DND-41 (cell line): ENCODE measurements at regions not wholly inside any gene's neighbourhood (a gene's known extent, or its start where the extent isn't known, plus 50 kb on each side); places are given as distances from the start of the nearest gene placed in this dataset.

ENCODE experiments used
- ATAC-seq: fragments of 200-7000 bp; cut with Tn5 transposase; 3 replicates; pipeline ENCODE4 v1.9.1; 2021; ENCODE audit warnings: low read depth; ENCODE audit not compliant: insufficient read depth
- DNase-seq: peaks from one replicate; pipeline ENCODE4 v3.0.0-alpha.2; 2020
- H2AFZ ChIP-seq: 2 replicates; pipeline ENCODE4 v1.6.0; 2012; ENCODE audit warnings: low read depth, low read length
- H3K27ac ChIP-seq: 2 replicates; pipeline ENCODE4 v1.5.1; 2012; ENCODE audit warnings: low read length, inconsistent platforms
- H3K27me3 ChIP-seq: fragments of 200-600 bp; sonication (generic); 2 replicates; pipeline ENCODE4 v1.6.0; 2012; ENCODE audit warnings: low read length, mild to moderate bottlenecking, inconsistent platforms; ENCODE audit not compliant: insufficient read depth, poor library complexity
- H3K36me3 ChIP-seq: 2 replicates; pipeline ENCODE4 v1.5.1; 2012; ENCODE audit warnings: low read length, inconsistent platforms; ENCODE audit not compliant: insufficient read depth
- H3K4me1 ChIP-seq: 2 replicates; pipeline ENCODE4 v1.5.1; 2012; ENCODE audit warnings: mild to moderate bottlenecking, low read length; ENCODE audit not compliant: insufficient read depth
- H3K4me2 ChIP-seq: 2 replicates; pipeline ENCODE4 v1.6.0; 2012; ENCODE audit warnings: mild to moderate bottlenecking, moderate library complexity, low read length, inconsistent platforms; ENCODE audit not compliant: insufficient read depth
- H3K4me3 ChIP-seq, 2 experiments: fragments of 200-600 bp in 1 of 2; shearing (Covaris generic) in 1 of 2; 2 replicates each; pipeline ENCODE4 v1.5.1; 2012 to 2016; ENCODE audit warnings: inconsistent platforms in 2 of 2, low read length in 2 of 2, mild to moderate bottlenecking in 2 of 2, low read depth in 1 of 2, moderate library complexity in 1 of 2
- H3K79me2 ChIP-seq: 2 replicates; pipeline ENCODE4 v1.6.0; 2012; ENCODE audit warnings: low read length, inconsistent platforms; ENCODE audit not compliant: insufficient read depth
- H3K9ac ChIP-seq: 2 replicates; pipeline ENCODE4 v1.6.0; 2012; ENCODE audit warnings: low read depth, mild to moderate bottlenecking, inconsistent platforms, low read length, moderate library complexity
- H3K9me3 ChIP-seq: 2 replicates; pipeline ENCODE4 v1.5.1; 2012; ENCODE audit warnings: low read length, moderate library complexity, mild to moderate bottlenecking, inconsistent platforms; ENCODE audit not compliant: insufficient read depth, severe bottlenecking
- H4K20me1 ChIP-seq: 2 replicates; pipeline ENCODE4 v1.6.0; 2012; ENCODE audit warnings: low read length; ENCODE audit not compliant: insufficient read depth
- EZH2 ChIP-seq: IDR thresholded peaks from 3 replicates; pipeline ENCODE4 v1.6.1; 2012; ENCODE audit warnings: borderline replicate concordance, low read depth, mild to moderate bottlenecking, moderate library complexity, low read length, inconsistent platforms; ENCODE audit not compliant: severe bottlenecking
- TF ChIP-seq, protein P1 (sequence below): IDR thresholded peaks from 2 replicates; pipeline ENCODE4 v1.5.1; 2012; ENCODE audit warnings: borderline replicate concordance, low read length, moderate library complexity, mild to moderate bottlenecking; ENCODE audit not compliant: poor library complexity, severe bottlenecking; ENCODE audit errors: extremely low read depth

DNA sequence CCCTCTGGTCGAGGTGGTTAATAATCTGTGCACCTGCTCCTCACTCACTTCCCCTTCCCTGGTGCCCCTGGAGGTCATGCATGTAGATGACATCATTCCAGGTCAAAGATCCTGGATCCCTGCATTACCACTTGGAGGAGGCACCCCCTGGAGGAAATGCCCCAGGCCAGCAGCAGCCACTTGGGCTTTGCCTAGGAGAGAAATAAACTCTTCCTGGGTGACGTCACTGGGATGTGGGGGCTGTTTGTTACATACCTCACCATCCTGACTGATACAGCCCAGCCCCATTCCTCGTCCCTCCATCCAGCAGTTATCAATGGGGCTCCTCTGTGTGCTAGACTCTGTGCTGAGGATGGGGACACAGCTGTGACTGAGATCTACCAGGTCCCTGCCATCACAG is 433.6 kb downstream of the PTPRU start:
- no peak overlapping the region for H3K4me2 ChIP-seq
- no peaks in the 10 kb centered on the region for H3K36me3 ChIP-seq
- DNase-seq = no peak
- H4K20me1 ChIP-seq = no peaks in the 10 kb centered on the region; the same call in 1 of the 2 replicates
- no peak overlapping the region for H2AFZ ChIP-seq
- ATAC-seq = no peak
- H3K27me3 ChIP-seq = peaks cover 22% of the 10 kb centered on the region
- H3K27ac ChIP-seq = no peak overlapping the region
- H3K4me1 ChIP-seq = no peaks in the 10 kb centered on the region
- TF ChIP-seq, protein P1, sequence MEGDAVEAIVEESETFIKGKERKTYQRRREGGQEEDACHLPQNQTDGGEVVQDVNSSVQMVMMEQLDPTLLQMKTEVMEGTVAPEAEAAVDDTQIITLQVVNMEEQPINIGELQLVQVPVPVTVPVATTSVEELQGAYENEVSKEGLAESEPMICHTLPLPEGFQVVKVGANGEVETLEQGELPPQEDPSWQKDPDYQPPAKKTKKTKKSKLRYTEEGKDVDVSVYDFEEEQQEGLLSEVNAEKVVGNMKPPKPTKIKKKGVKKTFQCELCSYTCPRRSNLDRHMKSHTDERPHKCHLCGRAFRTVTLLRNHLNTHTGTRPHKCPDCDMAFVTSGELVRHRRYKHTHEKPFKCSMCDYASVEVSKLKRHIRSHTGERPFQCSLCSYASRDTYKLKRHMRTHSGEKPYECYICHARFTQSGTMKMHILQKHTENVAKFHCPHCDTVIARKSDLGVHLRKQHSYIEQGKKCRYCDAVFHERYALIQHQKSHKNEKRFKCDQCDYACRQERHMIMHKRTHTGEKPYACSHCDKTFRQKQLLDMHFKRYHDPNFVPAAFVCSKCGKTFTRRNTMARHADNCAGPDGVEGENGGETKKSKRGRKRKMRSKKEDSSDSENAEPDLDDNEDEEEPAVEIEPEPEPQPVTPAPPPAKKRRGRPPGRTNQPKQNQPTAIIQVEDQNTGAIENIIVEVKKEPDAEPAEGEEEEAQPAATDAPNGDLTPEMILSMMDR = no peak
- no peak for TF ChIP-seq EZH2
- no peak overlapping the region for H3K4me3 ChIP-seq
- no peaks in the 10 kb centered on the region for H3K79me2 ChIP-seq
- H3K9ac ChIP-seq = no peak overlapping the region
- no peaks in the 10 kb centered on the region for H3K9me3 ChIP-seq

DNA sequence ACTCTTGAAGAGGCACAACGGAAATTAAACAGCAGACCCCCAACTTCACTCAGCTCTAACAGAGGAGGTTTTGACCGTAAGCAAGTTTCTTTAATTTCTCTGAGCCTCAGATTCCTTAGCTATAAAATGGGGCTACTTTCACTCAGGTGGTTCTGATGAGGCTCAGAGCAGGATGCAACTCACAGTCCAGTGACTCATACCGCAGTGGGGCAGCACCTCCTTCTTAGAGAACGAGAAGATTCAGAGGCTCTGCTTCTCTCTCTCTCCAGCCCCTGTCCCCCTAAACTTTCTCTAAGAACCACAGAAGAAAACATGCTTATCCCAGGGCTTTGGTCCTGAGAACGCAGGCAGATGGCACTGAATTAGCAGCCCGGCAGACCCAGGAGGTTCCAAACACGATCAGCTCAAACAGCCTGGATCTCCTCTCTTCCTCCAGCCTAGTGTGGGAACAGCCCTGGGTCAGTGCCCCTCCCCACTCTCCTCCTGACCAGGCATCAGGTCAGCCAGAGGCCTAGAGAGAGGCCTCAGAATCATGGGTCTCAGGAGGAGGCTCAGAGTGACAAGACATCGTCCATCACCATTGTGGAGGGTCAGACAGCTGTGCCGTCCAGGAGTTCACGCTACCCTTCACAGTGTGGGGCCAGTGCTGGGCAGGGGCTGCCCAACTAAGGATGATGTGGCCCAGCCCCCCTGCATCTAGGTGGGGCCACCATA is 433.0 kb downstream of the PTPRU start:
- no peaks in the 10 kb centered on the region for H3K36me3 ChIP-seq
- TF ChIP-seq, protein P1 = no peak
- no peak for TF ChIP-seq EZH2
- H3K79me2 ChIP-seq = no peaks in the 10 kb centered on the region
- ATAC-seq (no peak), DNase-seq (no peak)
- peaks cover 22% of the 10 kb centered on the region for H3K27me3 ChIP-seq
- H3K27ac ChIP-seq = no peak overlapping the region
- H2AFZ ChIP-seq = no peak overlapping the region
- no peaks in the 10 kb centered on the region for H3K4me1 ChIP-seq
- no peak overlapping the region for H3K9ac ChIP-seq
- no peak overlapping the region for H3K4me2 ChIP-seq
- no peaks in the 10 kb centered on the region for H3K9me3 ChIP-seq
- no peak overlapping the region for H3K4me3 ChIP-seq
- H4K20me1 ChIP-seq = no peaks in the 10 kb centered on the region; the same call in 1 of the 2 replicates

DNA sequence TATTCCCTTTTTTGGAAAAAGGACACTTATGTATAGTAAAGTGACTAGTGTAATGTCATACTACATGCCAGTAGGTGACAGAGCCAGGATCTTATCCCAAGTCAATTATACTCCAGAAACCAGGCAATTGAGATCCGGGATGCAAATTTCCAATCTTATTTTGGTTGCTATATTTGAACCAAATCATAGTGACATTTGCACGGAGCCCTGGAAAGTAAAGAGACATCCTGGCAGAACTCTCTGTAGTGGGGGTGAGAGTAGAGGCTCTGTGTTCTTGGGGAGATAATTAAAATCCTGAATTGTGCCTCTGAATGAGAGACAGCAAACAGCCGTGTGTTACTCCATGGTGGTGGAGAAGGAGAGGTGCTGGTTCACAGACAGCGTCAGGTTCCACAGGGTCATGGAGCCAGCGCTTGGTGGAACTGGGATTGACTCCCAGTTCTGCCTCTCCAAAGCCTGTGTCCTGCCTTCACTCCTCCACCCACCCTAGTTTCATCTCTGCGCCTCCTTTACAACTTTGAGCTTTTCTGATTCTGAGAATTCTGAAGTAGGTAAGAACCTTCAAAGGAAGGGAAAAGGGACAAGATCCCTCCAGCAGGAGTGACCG is 432.3 kb downstream of the PTPRU start:
- TF ChIP-seq EZH2 = no peak
- TF ChIP-seq, protein P1 = no peak
- no peak for ATAC-seq
- no peak overlapping the region for H3K4me2 ChIP-seq

More for the DNA sequence above, 432.3 kb downstream of the PTPRU start:
- Histone ChIP-seq H3K9ac (no peak overlapping the region), H3K27ac (no peak overlapping the region), H2AFZ (no peak overlapping the region), H3K4me3 (no peak overlapping the region), H3K79me2 (no peaks in the 10 kb centered on the region), H3K4me1 (no peaks in the 10 kb centered on the region), H3K9me3 (no peaks in the 10 kb centered on the region), H3K27me3 (peaks cover 24% of the 10 kb centered on the region), H3K36me3 (no peaks in the 10 kb centered on the region), H4K20me1 (no peaks in the 10 kb centered on the region; the same call in 1 of the 2 replicates)
- DNase-seq = no peak
